Liver (tissue), 8 donors: ENCODE measurements at regions not wholly inside any gene's neighbourhood (a gene's known extent, or its start where the extent isn't known, plus 50 kb on each side); places are given as distances from the start of the nearest gene placed in this dataset.

Experiments used
- DNase-seq: peaks from one replicate; pipeline ENCODE4 v3.0.0-alpha.2; 2017; ENCODE audit warnings: low spot score
- H3K27ac ChIP-seq, 2 donors: one replicate each; pipeline ENCODE4 v1.7.0; 2013; ENCODE audit warnings: inconsistent platforms in 2 of 2, low read length in 2 of 2, control low read depth in 1 of 2, low read depth in 1 of 2, mild to moderate bottlenecking in 1 of 2
- H3K27me3 ChIP-seq, 4 donors: one replicate each; pipeline versions ENCODE4 v1.6.1 to v1.7.0; 2013; ENCODE audit warnings: low read length in 3 of 4, inconsistent platforms in 1 of 4, mild to moderate bottlenecking in 1 of 4, moderate library complexity in 1 of 4; ENCODE audit not compliant: control insufficient read depth in 4 of 4, insufficient read depth in 4 of 4
- H3K36me3 ChIP-seq, 4 donors: one replicate each; pipeline versions ENCODE4 v1.6.1 to v1.7.0; 2013; ENCODE audit warnings: low read length in 3 of 4, mild to moderate bottlenecking in 3 of 4, low read depth in 1 of 4, moderate library complexity in 1 of 4; ENCODE audit not compliant: control insufficient read depth in 4 of 4, insufficient read depth in 3 of 4
- H3K4me1 ChIP-seq, 4 donors: one replicate each; pipeline versions ENCODE4 v1.6.1 to v1.7.0; 2013; ENCODE audit warnings: low read length in 3 of 4, mild to moderate bottlenecking in 3 of 4, moderate library complexity in 1 of 4; ENCODE audit not compliant: control insufficient read depth in 4 of 4, insufficient read depth in 4 of 4
- H3K4me3 ChIP-seq, 3 donors: one replicate each; pipeline versions ENCODE4 v1.6.1 to v1.7.0; 2013; ENCODE audit warnings: low read length in 3 of 3, control low read depth in 1 of 3, low read depth in 1 of 3, mild to moderate bottlenecking in 1 of 3
- H3K9ac ChIP-seq, 2 donors: one replicate each; pipeline ENCODE4 v1.7.0; 2013; ENCODE audit warnings: low read length in 2 of 2, mild to moderate bottlenecking in 2 of 2, moderate library complexity in 2 of 2, control low read depth in 1 of 2, low read depth in 1 of 2
- H3K9me3 ChIP-seq, 4 donors: one replicate each; pipeline versions ENCODE4 v1.6.1 to v1.7.0; 2013; ENCODE audit warnings: low read length in 3 of 4; ENCODE audit not compliant: control insufficient read depth in 4 of 4
- ATF3 ChIP-seq: IDR thresholded peaks from 2 replicates; pipeline ENCODE4 v1.6.1; 2016; ENCODE audit warnings: antibody characterized with exemption
- CTCF ChIP-seq: fragments of 150-350 bp; IDR thresholded peaks from 2 replicates; pipeline ENCODE4 v1.5.1; 2017; ENCODE audit warnings: improper control_type of control experiment, low read depth, low read length; ENCODE audit not compliant: missing input control
- EGR1 ChIP-seq, 2 donors: IDR thresholded peaks; 2 replicates each; pipeline ENCODE4 v1.6.1; 2016 to 2018; ENCODE audit warnings: antibody characterized with exemption in 2 of 2, low read depth in 2 of 2
- FOXA1 ChIP-seq: IDR thresholded peaks from 2 replicates; pipeline ENCODE4 v1.6.1; 2016; ENCODE audit warnings: antibody characterized with exemption
- FOXA2 ChIP-seq: IDR thresholded peaks from 2 replicates; pipeline ENCODE4 v1.6.1; 2016; ENCODE audit warnings: antibody characterized with exemption
- GABPA ChIP-seq, 2 donors: IDR thresholded peaks in 1 of 2; conservative IDR thresholded peaks in 1 of 2; 2 replicates each; pipeline ENCODE4 v1.6.1; 2016; ENCODE audit warnings: antibody characterized with exemption in 2 of 2, mild to moderate bottlenecking in 1 of 2, moderate library complexity in 1 of 2
- HNF4A ChIP-seq, 2 donors: conservative IDR thresholded peaks; 2 replicates each; pipeline ENCODE4 v1.6.1; 2016; ENCODE audit warnings: antibody characterized with exemption in 2 of 2, mild to moderate bottlenecking in 2 of 2
- HNF4G ChIP-seq: IDR thresholded peaks from 2 replicates; pipeline ENCODE4 v1.6.1; 2016; ENCODE audit warnings: antibody characterized with exemption
- JUND ChIP-seq, 2 donors: IDR thresholded peaks; 2 replicates each; pipeline ENCODE4 v1.6.1; 2016; ENCODE audit warnings: antibody characterized with exemption in 2 of 2
- MAX ChIP-seq: IDR thresholded peaks from 2 replicates; pipeline ENCODE4 v1.6.1; 2016; ENCODE audit warnings: antibody characterized with exemption
- NR2F2 ChIP-seq: IDR thresholded peaks from 2 replicates; pipeline ENCODE4 v1.6.1; 2016; ENCODE audit warnings: antibody characterized with exemption
- RAD21 ChIP-seq, 2 donors: IDR thresholded peaks; 2 replicates each; pipeline ENCODE4 v1.6.1; 2016; ENCODE audit warnings: antibody characterized with exemption in 2 of 2, mild to moderate bottlenecking in 2 of 2
- REST ChIP-seq: IDR thresholded peaks from 2 replicates; pipeline ENCODE4 v1.6.1; 2016; ENCODE audit warnings: antibody characterized with exemption, mild to moderate bottlenecking
- RXRA ChIP-seq, 2 donors: IDR thresholded peaks; 2 replicates each; pipeline ENCODE4 v1.6.1; 2017 to 2018; ENCODE audit warnings: antibody characterized with exemption in 2 of 2, mild to moderate bottlenecking in 1 of 2
- SP1 ChIP-seq: IDR thresholded peaks from 2 replicates; pipeline ENCODE4 v1.6.1; 2018; ENCODE audit warnings: antibody characterized with exemption, mild to moderate bottlenecking
- TAF1 ChIP-seq: conservative IDR thresholded peaks from 2 replicates; pipeline ENCODE4 v1.6.1; 2016; ENCODE audit warnings: antibody characterized with exemption, mild to moderate bottlenecking
- YY1 ChIP-seq: IDR thresholded peaks from 2 replicates; pipeline ENCODE4 v1.6.1; 2016; ENCODE audit warnings: antibody characterized with exemption, mild to moderate bottlenecking
- ZBTB33 ChIP-seq: IDR thresholded peaks from 2 replicates; pipeline ENCODE4 v1.6.1; 2016; ENCODE audit warnings: antibody characterized with exemption
- WGBS: extraction: QIAGEN DNeasy Blood & Tissue Kit; methylation state at CpG from one replicate; pipeline ENCODE4 v1.1.7; 2013; 5-methylcytosine and 5-hydroxymethylcytosine counted together
- donor health status: healthy.
- donor health status: healthy.
- donor health status: healthy.
- donor health status: healthy.
- donor health status: healthy.

- H3K4me1 ChIP-seq, result no peaks in the 10 kb centered on the region
- H3K9me3 ChIP-seq, result no peaks in the 10 kb centered on the region
- WGBS, result 84% methylated on average over 1 of the region's 1 CpG
- no peak for DNase-seq
- H3K27ac ChIP-seq, result no peak overlapping the region
- H3K9ac ChIP-seq, result no peak overlapping the region
- TF ChIP-seq YY1, result no peak
- no peak for TF ChIP-seq JUND (IDR thresholded peaks at IDR 0.05)
- TF ChIP-seq TAF1, result no peak
- TF ChIP-seq SP1, result no peak
- TF ChIP-seq NR2F2, result no peak
- TF ChIP-seq FOXA2, result no peak
- no peak for TF ChIP-seq ATF3
- TF ChIP-seq EGR1 (IDR thresholded peaks at IDR 0.05; ENCODE audit: low read depth in 2 of 2), result no peak
- no peak for TF ChIP-seq RAD21 (IDR thresholded peaks at IDR 0.05)
- TF ChIP-seq RXRA (IDR thresholded peaks at IDR 0.05), result no peak
- no peak for TF ChIP-seq GABPA (IDR thresholded peaks at IDR 0.05 in 1 of 2, conservative IDR thresholded peaks at IDR 0.05 in 1 of 2)
- TF ChIP-seq ZBTB33, result no peak
- TF ChIP-seq CTCF, result no peak
- TF ChIP-seq HNF4G, result no peak
- no peak for TF ChIP-seq HNF4A (conservative IDR thresholded peaks at IDR 0.05)
- no peak for TF ChIP-seq REST
- no peak for TF ChIP-seq MAX
- no peak overlapping the region for H3K4me3 ChIP-seq
- no peaks in the 10 kb centered on the region for H3K27me3 ChIP-seq
- H3K36me3 ChIP-seq, result no peaks in the 10 kb centered on the region
Measured at GRCh38 chr4:138945840-138946239, 69.7 kb upstream of the NOCT start.

- H3K27me3 ChIP-seq, result no peaks in the 10 kb centered on the region
- H3K4me3 ChIP-seq, result no peak overlapping the region
- no peaks in the 10 kb centered on the region for H3K36me3 ChIP-seq
- TF ChIP-seq JUND (IDR thresholded peaks at IDR 0.05) (no peak), RAD21 (IDR thresholded peaks at IDR 0.05) (no peak), RXRA (IDR thresholded peaks at IDR 0.05) (no peak), YY1 (no peak), ATF3 (no peak), HNF4A (conservative IDR thresholded peaks at IDR 0.05) (no peak), FOXA1 (no peak), TAF1 (no peak), NR2F2 (no peak), HNF4G (no peak), REST (no peak), MAX (no peak), SP1 (no peak)
- H3K9me3 ChIP-seq, result no peaks in the 10 kb centered on the region
- no peak overlapping the region for H3K27ac ChIP-seq
- WGBS, result 86% methylated on average over 2 of the region's 2 CpGs
- DNase-seq, result no peak
- no peak overlapping the region for H3K9ac ChIP-seq
- peaks cover 0 to under 1% (median 0%) of the 10 kb centered on the region in 4 donors for H3K4me1 ChIP-seq
Measured at GRCh38 chr4:138945401-138945800, 70.2 kb upstream of the NOCT start.
